ENCODE measurements at regions not wholly inside any gene's neighbourhood (a gene's known extent, or its start where the extent isn't known, plus 50 kb on each side); places are given as distances from the start of the nearest gene placed in this dataset.

DNA sequence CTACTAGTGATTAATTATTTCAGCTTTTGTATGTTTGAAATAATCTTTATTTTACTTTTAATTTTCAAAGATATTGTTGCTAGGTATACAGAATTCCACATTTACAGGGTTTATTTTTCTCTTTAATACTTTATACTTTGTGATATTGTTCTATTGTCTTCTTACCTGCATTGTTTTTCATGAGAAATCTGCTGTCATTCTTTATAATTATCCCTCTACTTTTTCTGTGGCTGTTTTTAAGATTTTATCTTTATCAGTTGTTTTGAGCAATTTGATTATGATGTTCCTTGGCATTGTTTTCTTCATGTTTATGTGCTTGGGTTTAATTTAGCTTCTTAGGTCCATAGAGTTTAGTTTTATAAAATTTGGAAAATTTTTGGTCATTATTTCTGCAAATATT lies 168.6 kb downstream of the DTWD1 start:
- TF ChIP-seq, protein P1, sequence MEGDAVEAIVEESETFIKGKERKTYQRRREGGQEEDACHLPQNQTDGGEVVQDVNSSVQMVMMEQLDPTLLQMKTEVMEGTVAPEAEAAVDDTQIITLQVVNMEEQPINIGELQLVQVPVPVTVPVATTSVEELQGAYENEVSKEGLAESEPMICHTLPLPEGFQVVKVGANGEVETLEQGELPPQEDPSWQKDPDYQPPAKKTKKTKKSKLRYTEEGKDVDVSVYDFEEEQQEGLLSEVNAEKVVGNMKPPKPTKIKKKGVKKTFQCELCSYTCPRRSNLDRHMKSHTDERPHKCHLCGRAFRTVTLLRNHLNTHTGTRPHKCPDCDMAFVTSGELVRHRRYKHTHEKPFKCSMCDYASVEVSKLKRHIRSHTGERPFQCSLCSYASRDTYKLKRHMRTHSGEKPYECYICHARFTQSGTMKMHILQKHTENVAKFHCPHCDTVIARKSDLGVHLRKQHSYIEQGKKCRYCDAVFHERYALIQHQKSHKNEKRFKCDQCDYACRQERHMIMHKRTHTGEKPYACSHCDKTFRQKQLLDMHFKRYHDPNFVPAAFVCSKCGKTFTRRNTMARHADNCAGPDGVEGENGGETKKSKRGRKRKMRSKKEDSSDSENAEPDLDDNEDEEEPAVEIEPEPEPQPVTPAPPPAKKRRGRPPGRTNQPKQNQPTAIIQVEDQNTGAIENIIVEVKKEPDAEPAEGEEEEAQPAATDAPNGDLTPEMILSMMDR (IDR thresholded peaks at IDR 0.05; ENCODE audit: insufficient read depth, low read depth, low read length, missing control alignments) = no peak
- no peak overlapping the region for H3K4me3 ChIP-seq (ENCODE audit: low read length)
- no peak for DNase-seq (ENCODE audit: low read depth)

DNA sequence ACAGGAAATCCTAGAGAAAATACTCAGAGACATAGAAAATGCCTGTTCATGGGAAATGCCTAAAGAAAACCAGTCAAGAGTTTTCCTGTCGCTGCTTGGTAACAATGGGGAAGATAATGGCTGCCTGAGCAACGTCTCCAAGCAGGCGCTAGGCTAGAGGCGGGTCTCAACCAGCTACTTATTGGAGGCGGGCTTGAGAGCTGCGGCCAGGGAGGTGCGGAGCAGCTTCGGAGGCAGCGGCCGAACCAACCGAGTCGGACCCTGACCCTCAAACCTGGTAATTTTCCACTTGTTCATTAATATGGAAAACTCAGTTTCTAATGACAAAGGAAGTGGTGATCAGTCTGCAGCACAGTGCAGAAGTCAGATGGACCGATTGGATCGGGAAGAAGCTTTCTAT lies 173.1 kb downstream of the DTWD1 start:
- TF ChIP-seq, protein P1 (IDR thresholded peaks at IDR 0.05; ENCODE audit: insufficient read depth, low read depth, low read length, missing control alignments) = no peak
- DNase-seq (ENCODE audit: low read depth) = no peak
- no peak overlapping the region for H3K4me3 ChIP-seq (ENCODE audit: low read length)

DNA sequence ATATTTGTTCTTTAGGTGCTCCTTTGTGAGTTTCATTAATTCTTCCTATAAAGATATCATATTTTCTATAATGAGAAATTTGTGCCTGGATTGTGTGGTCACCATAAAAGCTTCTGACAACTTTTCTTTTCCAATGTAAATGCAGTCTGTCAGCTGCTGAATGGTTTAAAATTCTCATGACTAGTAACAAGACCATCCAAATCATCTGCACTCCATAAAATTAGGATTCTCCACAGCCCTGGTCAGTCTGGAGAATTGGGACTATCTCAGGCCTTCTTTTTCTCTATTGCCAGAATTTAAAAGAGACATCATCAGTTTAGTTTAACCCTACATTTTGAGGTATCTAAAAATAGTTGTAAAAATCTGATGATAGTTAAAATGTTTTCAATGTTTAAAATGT lies 180.9 kb downstream of the DTWD1 start:
- TF ChIP-seq, protein P1 (IDR thresholded peaks at IDR 0.05; ENCODE audit: insufficient read depth, low read depth, low read length, missing control alignments) = no peak
- DNase-seq (ENCODE audit: low read depth) = no peak

More for the DNA sequence above, 180.9 kb downstream of the DTWD1 start:
- H3K4me3 ChIP-seq (ENCODE audit: low read length) = no peak overlapping the region

Data from epithelial cell of esophagus (primary cell).